ENCODE measurements at regions not wholly inside any gene's neighbourhood (a gene's known extent, or its start where the extent isn't known, plus 50 kb on each side); places are given as distances from the start of the nearest gene placed in this dataset.

- H3K4me3 ChIP-seq = no peak overlapping the region
- no peak for DNase-seq
- intact Hi-C loops (cut with DNase I) = no loop called here
- no peaks in the 10 kb centered on the region for H3K36me3 ChIP-seq
- H3K27ac ChIP-seq = no peak overlapping the region
- TF ChIP-seq CTCF (IDR thresholded peaks at IDR 0.05) = no peak
- no peaks in the 10 kb centered on the region for H3K4me1 ChIP-seq
- H3K27me3 ChIP-seq (ENCODE audit: low read depth) = no peaks in the 10 kb centered on the region
- ATAC-seq = no peak
- no peaks in the 10 kb centered on the region for H3K9me3 ChIP-seq
These were observed 116.9 kb downstream of the EFNB2 start for GRCh38 chr13:106418556-106418955.

GRCh38 chr13:106417467-106418110 lies 117.9 kb downstream of the EFNB2 start:
- ATAC-seq (no peak), DNase-seq (no peak)
- TF ChIP-seq CTCF (IDR thresholded peaks at IDR 0.05) = no peak
- H3K4me1 ChIP-seq = no peaks in the 10 kb centered on the region
- no peaks in the 10 kb centered on the region for H3K9me3 ChIP-seq
- H3K27me3 ChIP-seq (ENCODE audit: low read depth) = no peaks in the 10 kb centered on the region
- intact Hi-C loops (cut with DNase I) = no loop called here
- H3K36me3 ChIP-seq = no peaks in the 10 kb centered on the region
- no peak overlapping the region for H3K27ac ChIP-seq
- no peak overlapping the region for H3K4me3 ChIP-seq

- ATAC-seq (no peak), DNase-seq (no peak)
- Histone ChIP-seq H3K27ac (no peak overlapping the region), H3K4me3 (no peak overlapping the region), H3K9me3 (no peaks in the 10 kb centered on the region), H3K36me3 (no peaks in the 10 kb centered on the region), H3K27me3 (ENCODE audit: low read depth) (no peaks in the 10 kb centered on the region), H3K4me1 (no peaks in the 10 kb centered on the region)
- no peak for TF ChIP-seq CTCF (IDR thresholded peaks at IDR 0.05)
- intact Hi-C loops (cut with DNase I) = no loop called here
These were observed 118.8 kb downstream of the EFNB2 start for GRCh38 chr13:106416645-106417044.

- no peak overlapping the region for H3K4me3 ChIP-seq
- H3K36me3 ChIP-seq = no peaks in the 10 kb centered on the region
- no peaks in the 10 kb centered on the region for H3K27me3 ChIP-seq (ENCODE audit: low read depth)
- H3K4me1 ChIP-seq = no peaks in the 10 kb centered on the region
- DNase-seq = no peak
- no peaks in the 10 kb centered on the region for H3K9me3 ChIP-seq
- ATAC-seq = no peak
- no peak overlapping the region for H3K27ac ChIP-seq
- TF ChIP-seq CTCF (IDR thresholded peaks at IDR 0.05) = no peak
- intact Hi-C loops (cut with DNase I) = no loop called here
These were observed 119.5 kb downstream of the EFNB2 start for GRCh38 chr13:106415971-106416370.

GRCh38 chr13:106415442-106415841 lies 120.0 kb downstream of the EFNB2 start:
- DNase-seq (no peak), ATAC-seq (no peak)
- no peaks in the 10 kb centered on the region for H3K27me3 ChIP-seq (ENCODE audit: low read depth)
- no peak for TF ChIP-seq CTCF (IDR thresholded peaks at IDR 0.05)
- no peak overlapping the region for H3K27ac ChIP-seq
- H3K9me3 ChIP-seq = no peaks in the 10 kb centered on the region
- H3K4me3 ChIP-seq = no peak overlapping the region
- intact Hi-C loops (cut with DNase I) = no loop called here
- H3K4me1 ChIP-seq = no peaks in the 10 kb centered on the region
- H3K36me3 ChIP-seq = no peaks in the 10 kb centered on the region
